HG03342 (cell line): ENCODE measurements at regions not wholly inside any gene's neighbourhood (a gene's known extent, or its start where the extent isn't known, plus 50 kb on each side); places are given as distances from the start of the nearest gene placed in this dataset.

Experiments
- ATAC-seq: cut with Tn5 transposase; IDR thresholded peaks from one replicate; pipeline ENCODE4 v1.9.1; 2021; ENCODE audit warnings: mild to moderate bottlenecking, moderate library complexity; ENCODE audit not compliant: unreplicated experiment

DNA sequence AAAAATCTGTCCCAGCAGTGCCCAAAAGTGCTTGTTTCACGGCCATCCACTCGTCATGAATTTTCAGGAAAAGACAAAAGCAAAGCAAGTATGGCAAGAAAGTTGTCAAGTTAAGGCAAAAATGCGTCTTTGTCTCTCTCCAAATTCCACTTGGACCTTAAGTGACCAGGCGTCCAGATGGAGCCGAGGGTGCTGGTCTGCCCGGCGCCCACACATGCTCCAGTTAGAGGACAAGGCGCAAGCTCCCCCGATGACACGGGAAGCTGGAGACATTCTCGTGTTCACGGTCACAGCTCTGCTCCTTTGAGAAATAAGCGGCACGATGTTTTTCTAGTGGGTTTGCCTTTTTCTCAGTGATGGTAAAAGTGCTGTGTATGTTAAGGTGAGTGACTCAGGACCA, 219.0 kb downstream of the BRD1 start:
- no peak for ATAC-seq

DNA sequence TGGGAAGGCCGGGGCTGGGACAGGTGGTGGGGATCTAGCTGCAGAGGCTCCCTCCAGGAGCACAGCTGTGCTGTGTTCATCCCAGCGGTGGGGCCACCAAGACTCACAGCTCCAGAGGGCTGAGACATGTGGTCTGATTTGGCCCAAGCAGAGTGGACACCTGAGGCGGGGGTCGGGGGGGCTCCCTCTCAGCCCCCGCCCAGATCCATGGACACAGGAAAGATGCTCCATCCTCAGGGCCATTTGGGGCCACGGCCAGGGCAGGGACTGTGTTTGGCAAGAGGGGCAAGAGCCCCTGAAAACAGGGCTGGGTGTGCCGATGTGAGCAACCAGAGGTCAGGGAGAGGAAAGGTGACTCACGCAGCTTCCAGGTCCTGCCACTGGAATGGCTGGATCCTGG, 219.4 kb downstream of the BRD1 start:
- no peak for ATAC-seq

DNA sequence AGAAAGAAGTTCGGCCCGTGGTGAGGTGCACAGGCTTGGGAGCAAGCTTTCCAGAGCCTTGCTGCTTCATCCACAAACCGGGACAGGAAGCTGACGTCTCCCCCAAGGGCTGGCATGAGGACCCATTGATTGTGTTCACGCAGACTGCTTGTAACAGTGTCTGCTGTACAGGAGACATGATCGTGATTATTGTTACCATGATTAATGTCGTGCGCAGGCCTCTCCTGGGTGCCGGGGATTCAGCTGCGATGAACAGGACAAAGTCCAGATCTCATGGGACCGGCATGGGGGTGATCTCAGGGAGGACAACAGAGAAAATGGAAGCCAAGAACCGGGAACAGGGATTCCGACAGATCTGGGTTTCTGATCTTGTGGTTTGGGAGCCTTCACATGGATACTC, 219.9 kb downstream of the BRD1 start:
- no peak for ATAC-seq

DNA sequence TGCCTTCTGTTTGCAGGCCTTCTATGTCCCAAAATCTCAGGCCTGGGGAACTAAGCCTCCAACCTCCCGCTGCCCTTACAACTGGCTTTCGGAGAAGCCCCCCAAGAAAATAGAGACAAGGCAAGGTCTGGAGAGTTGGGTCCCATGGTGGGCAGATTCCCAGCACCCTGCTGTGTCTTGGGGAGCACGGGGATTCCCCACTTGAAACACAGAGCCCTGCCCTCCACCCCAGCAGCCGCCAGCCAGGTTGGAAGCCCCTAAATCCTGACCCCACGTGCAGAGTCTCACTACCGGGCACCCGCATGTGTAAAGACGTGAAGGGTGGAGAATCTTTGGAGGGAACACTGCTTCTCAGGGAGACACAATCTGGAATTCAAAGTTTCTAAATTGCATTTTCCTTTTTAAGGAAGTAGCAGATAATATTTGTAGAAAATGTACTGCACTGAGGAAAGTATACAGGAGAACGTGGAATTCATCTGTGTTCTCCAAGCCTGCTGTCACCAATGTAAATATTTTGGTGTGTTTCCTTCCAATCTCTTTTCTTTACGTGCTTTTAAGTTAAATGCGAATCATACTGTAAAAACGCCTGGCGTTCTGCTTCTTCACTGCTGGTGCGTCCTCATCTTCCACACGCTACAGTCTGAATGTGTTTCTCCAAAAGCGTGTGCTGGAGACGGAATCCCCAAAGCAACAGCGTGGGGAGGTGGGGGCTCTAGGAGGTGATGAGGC, 220.9 kb downstream of the BRD1 start:
- ATAC-seq: no peak

DNA sequence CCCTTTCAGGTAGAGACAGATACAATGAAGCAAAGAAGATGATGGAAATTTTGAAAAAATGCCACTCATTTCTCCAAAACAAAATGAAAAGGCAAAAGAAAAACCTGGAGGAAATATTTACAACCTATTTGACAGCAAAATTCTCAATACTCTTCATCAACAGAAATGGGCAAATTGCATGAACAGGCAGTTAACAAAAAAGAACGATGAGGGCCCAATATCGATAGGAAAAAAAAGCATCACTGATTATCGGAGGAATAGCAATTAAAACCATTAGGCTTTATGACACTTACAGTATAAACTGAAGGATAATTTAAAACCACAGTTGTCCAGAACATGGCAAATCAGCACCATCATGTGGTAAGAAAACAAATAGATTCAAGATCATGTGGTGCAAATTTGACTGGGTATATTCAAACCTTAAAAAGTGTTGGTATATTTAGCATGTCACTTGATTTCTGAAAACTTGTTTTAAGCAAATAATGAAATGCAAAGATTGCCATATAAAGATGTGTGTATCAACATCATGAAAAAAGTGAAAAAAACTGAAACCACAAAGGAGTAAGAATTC, 222.9 kb downstream of the BRD1 start:
- no peak for ATAC-seq

DNA sequence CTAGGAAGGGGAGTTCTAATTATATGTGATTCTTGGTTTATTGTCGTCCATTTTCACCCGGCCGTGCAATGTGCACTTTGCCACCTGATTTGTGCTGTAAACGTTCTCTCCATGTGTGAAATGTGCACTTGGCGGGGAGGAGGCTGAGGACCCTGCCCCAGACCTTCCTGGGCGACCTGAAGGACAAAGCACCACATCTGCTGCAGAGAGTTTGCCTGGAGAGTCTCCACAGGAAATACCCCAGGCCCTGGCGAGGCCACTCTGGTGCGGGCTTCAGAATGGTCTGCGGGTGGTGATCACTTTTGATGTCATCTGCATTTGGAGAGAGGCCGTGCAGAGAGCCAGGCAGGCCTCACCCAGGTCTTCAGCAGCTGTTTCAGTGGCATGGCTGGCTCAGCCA, 224.7 kb downstream of the BRD1 start:
- no peak for ATAC-seq

DNA sequence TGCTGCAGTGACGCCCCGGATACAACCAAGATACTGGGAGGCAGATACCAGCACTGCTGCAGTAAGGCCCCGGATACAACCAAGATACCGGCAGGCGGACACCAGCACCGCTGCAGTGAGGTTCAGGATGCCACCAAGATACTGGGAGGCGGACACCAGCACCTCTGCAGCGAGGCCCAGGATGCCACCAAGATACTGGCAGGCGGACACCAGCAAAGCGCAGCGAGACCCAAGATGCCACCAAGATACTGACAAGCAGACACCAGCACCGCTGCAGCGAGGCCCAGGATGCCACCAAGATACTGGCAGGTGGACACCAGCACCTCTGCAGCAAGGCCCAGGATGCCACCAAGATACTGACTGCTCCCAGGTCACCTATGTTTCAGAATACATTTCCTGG, 225.2 kb downstream of the BRD1 start:
- no peak for ATAC-seq

DNA sequence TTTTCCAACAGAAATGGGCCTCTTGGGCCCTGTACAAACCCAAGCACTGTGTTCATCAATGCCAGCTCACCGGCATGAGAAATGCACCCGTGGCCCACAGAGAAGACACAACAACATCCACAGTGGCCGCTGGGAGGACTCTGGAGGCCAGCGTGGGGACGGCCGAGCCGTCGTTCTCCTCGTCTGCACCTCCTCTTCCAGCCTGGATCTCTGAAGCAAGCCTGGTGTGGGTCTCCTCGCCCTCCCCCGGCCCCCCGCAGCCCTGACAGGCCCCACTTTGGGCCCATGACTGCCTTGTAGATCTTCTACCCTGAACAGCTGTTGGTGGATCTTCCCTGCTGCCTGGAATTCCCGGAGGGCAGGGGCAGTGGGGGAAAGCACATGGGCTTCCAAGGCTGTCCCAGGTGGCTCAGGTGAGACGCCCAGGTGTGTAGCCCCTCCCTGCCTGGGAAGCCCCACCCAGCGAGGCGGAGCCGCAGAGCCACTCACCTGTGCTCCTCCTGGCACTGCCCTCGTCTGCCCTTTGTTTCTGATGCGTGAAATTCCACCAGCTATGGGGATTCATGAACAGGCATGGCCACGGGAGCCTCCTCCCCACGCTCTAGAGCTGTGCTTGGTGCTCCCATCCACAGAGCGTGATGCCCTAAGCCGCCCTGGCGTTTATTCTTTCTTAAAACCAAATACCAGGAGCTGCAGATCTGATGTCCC, 225.9 kb downstream of the BRD1 start:
- ATAC-seq: no peak

DNA sequence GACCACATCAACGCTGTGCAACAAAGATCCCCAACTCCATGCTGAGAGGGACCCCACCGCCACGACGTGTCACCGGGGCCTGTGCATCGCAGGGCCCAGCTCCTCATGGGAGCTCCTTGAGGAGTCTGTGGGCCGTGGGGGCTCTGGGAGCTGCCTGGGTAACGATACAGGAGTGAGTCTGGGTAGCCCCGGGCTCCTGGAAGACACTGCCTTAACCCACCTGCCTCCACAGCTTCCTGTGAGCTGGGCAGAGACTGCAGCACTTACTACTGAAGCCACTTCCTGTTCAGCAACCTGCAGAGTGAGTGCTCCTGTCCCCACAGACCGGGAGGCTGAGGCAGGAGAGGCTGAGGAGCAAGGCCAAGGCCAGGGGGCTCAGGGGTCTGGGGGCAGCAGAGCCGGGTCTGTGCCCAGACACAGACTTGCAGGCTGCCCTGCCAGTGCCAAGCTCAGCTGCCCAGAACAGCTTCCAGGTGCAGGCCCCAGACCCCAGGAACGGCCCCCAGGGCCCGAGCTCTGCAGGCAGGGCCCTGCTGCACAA, 226.7 kb downstream of the BRD1 start:
- ATAC-seq: no peak

DNA sequence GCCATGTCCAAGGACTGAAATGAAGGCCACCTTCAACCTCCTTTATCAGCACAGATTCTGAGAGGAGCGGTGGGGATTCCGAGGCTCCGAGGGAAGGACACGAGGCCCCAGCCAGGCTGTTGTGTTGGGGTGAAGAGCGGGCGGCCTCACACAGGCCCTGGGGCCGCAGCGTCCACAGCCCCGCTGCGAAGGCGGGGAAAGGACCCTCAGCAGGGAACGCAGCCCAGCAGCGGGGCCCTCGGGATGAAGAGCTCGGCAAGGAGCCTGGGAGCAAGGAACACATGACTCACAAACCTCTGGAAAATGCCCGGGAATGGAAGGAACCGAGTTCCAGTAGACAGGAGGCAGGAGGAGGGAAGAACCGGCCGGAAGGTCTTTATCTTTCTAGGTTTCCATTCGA, 227.2 kb downstream of the BRD1 start:
- no peak for ATAC-seq

DNA sequence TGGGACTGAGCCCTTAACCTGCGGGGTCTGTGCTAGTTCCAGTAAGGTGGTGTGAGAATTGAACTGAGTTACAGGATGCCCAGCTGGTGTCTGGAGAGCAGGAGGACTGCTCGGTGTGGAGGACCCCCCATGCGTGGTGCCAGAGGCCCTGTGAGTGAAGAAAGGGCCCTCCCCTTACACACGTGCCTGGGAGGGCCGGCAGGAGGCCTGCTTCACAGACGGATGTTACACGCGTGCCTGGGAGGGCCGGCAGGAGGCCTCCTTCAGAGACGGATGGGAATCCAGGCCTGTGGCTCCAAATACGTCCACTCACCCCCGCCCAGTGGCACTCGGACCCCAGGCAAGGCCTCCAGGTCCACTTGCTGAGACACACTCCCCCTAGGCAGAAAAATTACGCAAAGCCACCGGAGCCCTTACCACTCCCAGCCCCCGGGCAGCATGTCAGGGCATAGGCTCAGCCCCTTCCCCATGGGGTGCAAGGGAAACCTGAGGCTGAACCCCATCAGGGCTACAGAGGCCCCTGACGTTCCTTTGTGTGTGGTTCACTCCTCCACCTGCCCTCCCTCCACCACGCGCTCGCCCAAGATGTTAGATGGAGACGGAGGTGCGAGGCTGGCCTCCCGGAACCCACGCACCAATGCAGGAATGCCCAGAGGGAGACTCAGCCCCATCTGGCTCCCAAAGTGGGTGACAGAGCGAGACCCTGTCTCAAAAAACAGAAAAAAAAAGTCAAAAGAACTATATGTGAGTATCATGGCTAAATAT, 227.8 kb downstream of the BRD1 start:
- ATAC-seq: no peak

DNA sequence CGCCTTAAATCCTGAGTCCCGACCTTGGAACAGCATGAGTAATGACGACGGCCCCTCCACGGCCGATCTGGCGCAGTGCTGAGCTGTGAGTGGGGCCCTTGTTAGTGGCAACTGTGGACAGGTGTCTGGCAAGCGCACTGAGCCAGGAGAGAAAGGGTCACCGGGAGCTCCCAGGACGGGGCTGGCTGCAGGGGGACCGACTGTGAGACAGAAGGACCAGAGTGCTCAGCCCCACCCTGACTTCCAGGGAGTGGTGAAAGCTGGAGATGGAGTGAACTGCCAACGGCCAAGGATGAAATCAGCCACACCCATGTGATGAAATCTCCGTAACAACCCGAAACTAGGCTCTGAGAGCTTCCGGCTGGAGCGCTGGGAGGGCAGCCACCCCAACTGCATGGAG, 228.6 kb downstream of the BRD1 start:
- no peak for ATAC-seq

DNA sequence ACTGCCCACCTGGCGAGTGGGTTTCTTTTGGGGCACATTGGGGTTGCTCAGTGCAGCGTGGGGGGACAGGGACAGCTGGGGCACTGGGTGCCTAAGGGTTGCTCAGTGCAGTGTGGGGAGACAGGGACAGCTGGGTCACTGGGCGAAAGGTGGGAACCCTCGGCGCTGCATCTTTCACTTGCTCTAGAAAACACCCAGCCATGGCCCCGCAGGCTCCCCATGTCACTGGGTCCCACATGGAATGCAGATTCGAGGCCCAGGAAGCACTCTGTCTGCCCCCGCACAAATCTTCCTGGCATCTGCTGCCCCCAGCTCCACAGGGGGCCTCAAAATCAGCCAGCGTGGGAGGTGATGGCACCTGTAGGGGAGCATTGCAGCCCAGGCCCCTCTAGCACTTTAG, 229.3 kb downstream of the BRD1 start:
- ATAC-seq: no peak

DNA sequence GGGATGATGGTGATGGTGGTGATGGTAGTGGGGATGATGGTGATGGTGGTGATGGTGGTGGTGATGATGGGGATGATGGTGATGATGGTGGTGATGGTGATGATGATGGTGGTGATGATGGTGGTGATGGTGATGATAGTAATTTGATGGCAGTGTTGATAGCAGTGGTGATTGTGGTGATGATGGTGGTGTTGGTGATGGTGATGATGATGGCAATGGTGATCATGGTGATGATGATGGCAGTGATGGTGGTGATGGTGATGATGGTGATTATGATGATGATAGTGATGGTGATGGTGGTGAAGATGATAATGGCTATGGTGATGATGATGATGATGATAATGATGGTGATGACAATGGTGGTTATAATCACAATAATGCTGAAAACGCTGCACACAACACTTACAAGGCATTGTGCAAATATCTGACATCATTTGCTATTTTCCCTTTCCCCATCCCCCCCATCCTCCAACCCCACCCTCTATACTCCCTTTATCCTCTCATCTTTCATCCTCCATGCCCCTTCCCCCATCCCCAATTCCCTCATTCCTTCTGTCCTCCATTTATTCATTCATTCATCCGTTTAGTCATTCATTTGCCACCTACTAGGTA, 230.1 kb downstream of the BRD1 start:
- ATAC-seq: no peak

DNA sequence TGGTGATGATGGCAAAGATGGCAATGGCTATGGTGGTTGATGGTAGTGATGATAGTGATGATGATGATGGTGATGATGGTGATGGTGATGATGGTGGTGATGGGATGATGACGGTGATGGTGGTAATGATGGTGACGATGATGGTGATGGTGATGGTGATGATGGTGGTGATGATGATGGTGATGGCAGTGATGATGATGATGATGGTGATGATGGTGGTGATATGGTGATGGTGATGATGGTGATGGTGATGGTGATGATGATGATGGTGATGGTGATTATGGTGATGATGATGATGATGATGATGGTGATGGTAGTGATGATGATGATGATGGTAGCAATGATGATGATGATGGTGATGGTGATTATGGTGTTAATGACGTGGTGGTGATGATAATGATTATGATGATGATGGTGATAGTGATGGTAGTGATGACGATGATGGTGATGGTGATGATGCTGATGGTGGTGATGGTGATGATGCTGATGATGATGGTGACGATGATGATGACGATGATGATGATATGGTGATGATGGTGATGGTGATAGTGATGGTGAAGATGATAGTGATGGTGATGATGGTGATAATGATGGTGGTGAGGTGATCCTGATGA, 232.1 kb downstream of the BRD1 start:
- ATAC-seq: no peak

DNA sequence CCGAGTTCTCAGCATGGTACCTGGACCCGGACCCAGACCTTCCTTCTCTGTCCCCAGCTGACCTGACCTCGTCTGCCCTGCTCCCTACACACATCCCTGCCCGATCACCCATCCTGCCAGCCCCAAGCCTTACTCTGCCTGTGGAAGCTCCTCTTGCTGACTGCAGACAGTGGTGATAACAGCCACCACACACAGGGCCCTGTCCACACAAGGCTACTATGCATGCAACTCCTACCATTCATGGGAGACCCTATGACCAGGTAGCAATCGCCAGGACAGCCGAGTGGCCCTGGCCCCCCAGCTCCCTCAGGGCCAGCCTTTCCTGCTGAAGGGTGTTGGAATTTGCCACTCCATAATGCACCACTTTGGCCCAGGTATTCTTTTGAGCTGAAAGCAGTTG, 233.6 kb downstream of the BRD1 start:
- ATAC-seq: no peak

DNA sequence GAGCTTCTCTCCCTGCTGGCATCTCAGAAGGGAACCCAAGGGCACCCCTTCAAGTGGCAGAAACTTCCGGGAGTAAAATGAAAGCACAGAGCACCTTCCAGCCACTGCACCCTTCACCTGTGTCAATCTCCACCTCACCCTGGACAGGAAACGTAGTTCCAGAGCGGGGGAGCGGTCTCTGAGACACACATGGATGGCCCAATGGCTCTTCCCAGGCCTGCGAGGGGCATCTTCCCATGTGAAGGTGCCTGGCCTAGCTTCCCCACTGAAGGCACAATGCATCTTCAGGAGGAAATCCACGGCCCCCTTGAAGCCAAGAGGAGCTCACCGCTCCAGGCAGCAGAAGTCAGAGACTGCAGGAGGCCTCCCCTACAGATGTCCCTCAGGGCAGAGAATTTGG, 234.2 kb downstream of the BRD1 start:
- ATAC-seq: no peak

DNA sequence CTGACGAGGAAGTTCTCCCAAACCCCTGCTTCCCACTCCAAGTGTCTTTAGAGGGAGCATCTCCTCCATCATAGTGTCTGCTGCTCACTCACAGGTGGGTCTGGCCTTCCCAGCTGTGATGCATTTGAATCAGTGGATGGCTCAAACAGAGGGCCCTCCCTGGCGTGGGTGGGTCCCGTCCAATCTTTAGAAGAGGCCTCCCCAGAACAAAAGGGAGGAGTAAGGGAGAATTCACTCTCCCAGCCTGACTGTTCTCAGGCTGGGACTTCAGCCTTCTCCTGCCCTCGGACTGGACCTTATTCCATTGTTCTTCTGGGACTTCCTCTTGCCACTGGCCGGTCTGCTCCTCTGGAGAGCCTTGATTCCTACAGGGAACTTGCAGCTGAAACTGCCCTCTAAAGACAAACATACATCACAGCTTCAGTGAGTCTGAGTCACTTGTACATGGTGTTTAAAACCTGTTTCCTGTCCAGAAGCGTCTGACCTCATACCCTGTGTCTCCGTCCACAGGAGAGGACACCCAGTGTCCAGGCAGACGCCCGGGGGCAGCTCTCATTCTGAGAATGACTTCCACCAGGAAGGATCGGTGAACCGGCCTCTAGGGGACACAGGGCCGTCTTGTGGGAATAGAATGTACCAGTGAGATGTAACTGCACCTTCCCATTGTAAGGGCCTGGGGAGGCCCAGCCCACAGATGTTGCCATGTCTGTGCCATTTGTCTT, 234.7 kb downstream of the BRD1 start:
- no peak for ATAC-seq

DNA sequence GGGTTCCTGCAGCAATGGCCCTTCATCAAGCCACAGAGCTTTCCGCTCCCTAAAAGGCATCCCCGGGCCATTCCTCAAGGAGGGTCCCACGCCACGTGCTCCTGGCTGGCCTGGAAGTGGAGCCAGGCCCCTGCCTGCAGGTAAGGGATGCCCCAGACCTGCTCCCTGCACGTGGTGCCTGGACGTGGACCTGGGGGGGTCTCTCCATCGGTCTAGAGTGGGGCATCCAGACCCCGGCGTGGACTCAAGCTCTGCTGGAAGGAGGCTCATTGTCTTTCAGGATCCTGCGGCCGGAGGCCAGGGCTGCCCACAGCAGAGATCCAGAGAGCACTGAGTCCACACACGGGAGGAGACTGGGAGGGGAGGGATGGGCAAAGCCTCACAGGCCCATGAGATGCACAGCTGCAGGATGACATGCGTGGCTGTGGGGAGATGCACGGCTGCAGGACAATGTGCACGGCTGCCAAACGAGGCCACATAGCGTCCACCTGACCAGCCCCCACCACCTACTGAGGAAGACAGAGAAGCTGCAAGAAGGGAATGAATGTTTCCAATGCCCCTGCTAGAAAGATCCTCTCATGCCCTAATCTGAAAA, 236.7 kb downstream of the BRD1 start:
- ATAC-seq: no peak

DNA sequence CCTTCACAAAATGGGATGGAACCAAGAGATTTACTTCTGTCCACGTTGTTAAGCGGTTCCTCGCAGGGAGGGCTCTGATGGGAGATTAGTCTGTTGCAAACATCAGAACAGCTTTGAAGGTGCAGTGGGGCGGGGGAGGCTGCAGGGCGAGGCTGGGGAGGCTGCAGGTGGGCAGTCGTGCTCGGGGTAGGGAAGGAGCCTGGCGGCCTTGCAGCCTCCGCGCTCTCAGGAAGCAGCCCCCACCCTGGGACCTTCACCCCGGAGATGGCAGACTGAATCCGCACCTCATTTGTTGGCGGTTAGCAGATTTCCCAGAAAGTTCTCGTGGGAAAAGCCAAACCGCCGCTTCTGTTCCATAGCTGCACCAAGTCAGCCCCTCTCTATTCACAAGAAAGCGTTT, 237.3 kb downstream of the BRD1 start:
- no peak for ATAC-seq
